Osteoblast (primary cell): ENCODE measurements at regions not wholly inside any gene's neighbourhood (a gene's known extent, or its start where the extent isn't known, plus 50 kb on each side); places are given as distances from the start of the nearest gene placed in this dataset.

Source experiments
- DNase-seq: peaks from one replicate; pipeline ENCODE4 v3.0.0; 2011; ENCODE audit warnings: low spot score, mixed read lengths; ENCODE audit not compliant: insufficient read length; ENCODE audit errors: missing footprints
- H2AFZ ChIP-seq: 2 replicates; pipeline ENCODE4 v1.6.0; 2011; ENCODE audit warnings: mild to moderate bottlenecking, low read length
- H3K27ac ChIP-seq: 2 replicates; pipeline ENCODE4 v1.5.1; 2011; ENCODE audit warnings: mild to moderate bottlenecking, low read depth, low read length, moderate library complexity
- H3K27me3 ChIP-seq: 2 replicates; pipeline ENCODE4 v1.6.0; 2012; ENCODE audit warnings: mild to moderate bottlenecking, control low read depth, inconsistent platforms, low read length, moderate library complexity; ENCODE audit not compliant: insufficient read depth
- H3K36me3 ChIP-seq: 2 replicates; pipeline ENCODE4 v1.5.1; 2011; ENCODE audit warnings: mild to moderate bottlenecking, low read length, control low read depth, moderate library complexity; ENCODE audit not compliant: insufficient read depth
- H3K4me1 ChIP-seq: 2 replicates; pipeline ENCODE4 v1.5.1; 2011; ENCODE audit warnings: mild to moderate bottlenecking, low read length, control low read depth, moderate library complexity; ENCODE audit not compliant: insufficient read depth
- H3K4me2 ChIP-seq: 2 replicates; pipeline ENCODE4 v1.6.0; 2011; ENCODE audit warnings: mild to moderate bottlenecking, low read length; ENCODE audit not compliant: insufficient read depth
- H3K4me3 ChIP-seq: fragments of 200-600 bp; sonication (generic); 3 replicates; pipeline ENCODE4 v1.5.1; 2012; ENCODE audit warnings: mild to moderate bottlenecking, low read length, inconsistent platforms; ENCODE audit not compliant: insufficient read depth
- H3K79me2 ChIP-seq: 2 replicates; pipeline ENCODE4 v1.6.0; 2012; ENCODE audit warnings: mild to moderate bottlenecking, low read length, control low read depth, inconsistent platforms; ENCODE audit not compliant: insufficient read depth
- H3K9me3 ChIP-seq: 2 replicates; pipeline ENCODE4 v1.5.1; 2011; ENCODE audit warnings: low read depth, low read length, control low read depth
- H4K20me1 ChIP-seq: 2 replicates; pipeline ENCODE4 v1.6.0; 2012; ENCODE audit warnings: mild to moderate bottlenecking, low read length, control low read depth; ENCODE audit not compliant: insufficient read depth
- CTCF ChIP-seq: IDR thresholded peaks from 2 replicates; pipeline ENCODE4 v1.5.1; 2011; ENCODE audit warnings: mild to moderate bottlenecking, low read depth, low read length, moderate library complexity; ENCODE audit errors: extremely low read depth

- H3K4me1 ChIP-seq = no peaks in the 10 kb centered on the region
- H3K36me3 ChIP-seq = no peaks in the 10 kb centered on the region
- no peaks in the 10 kb centered on the region for H3K9me3 ChIP-seq
- no peak for DNase-seq
- TF ChIP-seq CTCF = no peak
- H2AFZ ChIP-seq = no peak overlapping the region
- H4K20me1 ChIP-seq = no peaks in the 10 kb centered on the region
- H3K27me3 ChIP-seq = no peaks in the 10 kb centered on the region
- H3K27ac ChIP-seq = no peak overlapping the region
- no peak overlapping the region for H3K4me2 ChIP-seq
- H3K4me3 ChIP-seq = no peak overlapping the region
- H3K79me2 ChIP-seq = no peaks in the 10 kb centered on the region
Observed at GRCh38 chr2:139162957-139163356, 382.8 kb upstream of the NXPH2 start.

GRCh38 chr2:139162456-139162855, 382.3 kb upstream of the NXPH2 start:
- H4K20me1 ChIP-seq = no peaks in the 10 kb centered on the region
- no peak overlapping the region for H3K27ac ChIP-seq
- no peak for TF ChIP-seq CTCF
- H3K4me3 ChIP-seq = no peak overlapping the region
- no peaks in the 10 kb centered on the region for H3K79me2 ChIP-seq
- no peaks in the 10 kb centered on the region for H3K27me3 ChIP-seq
- H2AFZ ChIP-seq = no peak overlapping the region
- H3K4me2 ChIP-seq = no peak overlapping the region
- no peaks in the 10 kb centered on the region for H3K36me3 ChIP-seq
- DNase-seq = no peak
- H3K4me1 ChIP-seq = no peaks in the 10 kb centered on the region
- H3K9me3 ChIP-seq = no peaks in the 10 kb centered on the region

GRCh38 chr2:139160836-139161235, 380.6 kb upstream of the NXPH2 start:
- no peak overlapping the region for H3K4me2 ChIP-seq
- H3K4me3 ChIP-seq = no peak overlapping the region
- no peaks in the 10 kb centered on the region for H3K36me3 ChIP-seq
- H3K9me3 ChIP-seq = no peaks in the 10 kb centered on the region
- no peak overlapping the region for H3K27ac ChIP-seq
- H3K27me3 ChIP-seq = no peaks in the 10 kb centered on the region
- TF ChIP-seq CTCF = no peak
- H4K20me1 ChIP-seq = no peaks in the 10 kb centered on the region
- H3K4me1 ChIP-seq = no peaks in the 10 kb centered on the region
- H3K79me2 ChIP-seq = no peaks in the 10 kb centered on the region
- DNase-seq = no peak
- no peak overlapping the region for H2AFZ ChIP-seq

GRCh38 chr2:139159177-139159576, 379.0 kb upstream of the NXPH2 start:
- no peak for DNase-seq
- Histone ChIP-seq H2AFZ (no peak overlapping the region), H3K36me3 (no peaks in the 10 kb centered on the region), H3K79me2 (no peaks in the 10 kb centered on the region), H4K20me1 (no peaks in the 10 kb centered on the region), H3K4me2 (no peak overlapping the region), H3K27me3 (no peaks in the 10 kb centered on the region), H3K27ac (no peak overlapping the region), H3K9me3 (no peaks in the 10 kb centered on the region), H3K4me1 (no peaks in the 10 kb centered on the region), H3K4me3 (no peak overlapping the region)
- no peak for TF ChIP-seq CTCF
